ENCODE measurements at regions not wholly inside any gene's neighbourhood (a gene's known extent, or its start where the extent isn't known, plus 50 kb on each side); places are given as distances from the start of the nearest gene placed in this dataset.

DNA sequence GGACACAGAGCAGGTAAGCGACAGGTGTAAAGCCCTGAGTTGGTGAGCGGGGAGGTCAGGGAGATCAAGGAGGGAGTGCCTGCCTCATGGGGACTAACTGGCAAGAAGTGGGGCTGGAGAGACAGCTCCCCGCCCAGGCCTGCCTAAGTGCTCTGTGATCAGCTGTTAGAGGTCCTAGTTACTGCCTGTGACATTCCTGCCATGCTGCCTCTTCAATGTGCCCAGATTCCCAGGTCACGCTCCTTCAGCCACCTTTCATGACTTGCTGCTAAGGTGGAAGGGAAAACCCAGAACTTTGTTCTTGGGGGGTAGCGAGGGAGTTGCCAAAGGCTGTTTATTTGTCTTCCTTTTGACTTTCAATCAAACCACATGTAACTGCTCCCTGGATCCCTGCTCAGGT, 114.3 kb upstream of the ZNF438 start:
- no peak for TF ChIP-seq POLR2A (IDR thresholded peaks at IDR 0.05)
- no peak for TF ChIP-seq EP300 (IDR thresholded peaks at IDR 0.05)
- no peak for TF ChIP-seq CTCF (IDR thresholded peaks at IDR 0.05)
- TF ChIP-seq POLR2AphosphoS5 (IDR thresholded peaks at IDR 0.05) = no peak
- ATAC-seq (ENCODE audit: low FRiP score in 2 of 2) = no peak

GRCh38 chr10:31146491-31147209, 115.0 kb upstream of the ZNF438 start:
- H3K36me3 ChIP-seq = no peaks in the 10 kb centered on the region
- ATAC-seq (ENCODE audit: low FRiP score in 2 of 2) = peak; percentile 58 to 63
- H3K4me3 ChIP-seq = no peak overlapping the region
- no peaks in the 10 kb centered on the region for H3K9me3 ChIP-seq
- 25 to 33% methylated on average over 18 to 20 of the region's 21 CpGs for WGBS, 2 donors
- H3K4me1 ChIP-seq = peaks cover 5 to 12% (median 11%) of the 10 kb centered on the region in 4 donors
- DNase-seq = peak in 1 of 2 donors; percentile 70
- peak overlapping the region in 1 of 4 donors; percentile 34 for H3K27ac ChIP-seq
- no peaks in the 10 kb centered on the region for H3K27me3 ChIP-seq
- no peak for TF ChIP-seq EP300 (IDR thresholded peaks at IDR 0.05)

More for the DNA sequence above, 114.3 kb upstream of the ZNF438 start:
- H3K4me3 ChIP-seq = no peak overlapping the region
- no peaks in the 10 kb centered on the region for H3K27me3 ChIP-seq
- peak overlapping the region in 1 of 4 donors; percentile 34 for H3K27ac ChIP-seq
- no peak for DNase-seq
- no peaks in the 10 kb centered on the region for H3K36me3 ChIP-seq
- WGBS, 2 donors = 68 to 88% methylated on average over 4 to 5 of the region's 5 CpGs
- peaks cover 5 to 12% (median 11%) of the 10 kb centered on the region in 4 donors for H3K4me1 ChIP-seq
- H3K9me3 ChIP-seq = no peaks in the 10 kb centered on the region

DNA sequence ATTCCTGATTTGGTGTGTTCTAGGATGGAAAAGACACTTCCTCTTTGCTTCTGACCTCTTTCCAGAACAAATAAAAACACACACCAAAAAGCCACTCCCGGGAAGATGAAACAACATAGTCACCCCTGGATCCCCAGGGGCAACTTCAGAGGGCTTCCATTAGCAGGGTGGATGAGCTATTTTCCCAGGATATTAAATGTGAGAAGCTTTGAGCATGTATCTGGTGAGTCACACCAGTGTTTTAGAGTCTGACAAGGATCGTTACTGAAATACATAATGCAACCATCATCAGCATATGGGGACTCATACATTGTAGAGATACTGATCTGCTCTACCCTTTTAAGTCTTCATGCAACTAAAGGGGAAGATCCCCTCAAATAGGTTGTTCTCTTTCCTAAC, 115.5 kb upstream of the ZNF438 start:
- Histone ChIP-seq H3K9me3 (no peaks in the 10 kb centered on the region), H3K27ac (no peak overlapping the region), H3K27me3 (no peaks in the 10 kb centered on the region), H3K4me3 (no peak overlapping the region), H3K4me1 (peaks cover 5 to 12% (median 11%) of the 10 kb centered on the region in 4 donors), H3K36me3 (no peaks in the 10 kb centered on the region)
- 69 to 73% methylated on average over 2 of the region's 2 CpGs for WGBS, 2 donors
- DNase-seq = no peak
- TF ChIP-seq POLR2AphosphoS5 (IDR thresholded peaks at IDR 0.05) (no peak), EP300 (IDR thresholded peaks at IDR 0.05) (no peak), POLR2A (IDR thresholded peaks at IDR 0.05) (no peak), CTCF (IDR thresholded peaks at IDR 0.05) (no peak)
- peak in 1 of 2 donors; percentile 71 for ATAC-seq (ENCODE audit: low FRiP score in 2 of 2)

GRCh38 chr10:31148951-31149350, 117.3 kb upstream of the ZNF438 start:
- TF ChIP-seq EP300 (IDR thresholded peaks at IDR 0.05) = no peak
- H3K36me3 ChIP-seq = no peaks in the 10 kb centered on the region
- H3K9me3 ChIP-seq = no peaks in the 10 kb centered on the region
- H3K27me3 ChIP-seq = no peaks in the 10 kb centered on the region
- peaks cover 5 to 16% (median 11%) of the 10 kb centered on the region in 4 donors for H3K4me1 ChIP-seq
- H3K4me3 ChIP-seq = no peak overlapping the region
- H3K27ac ChIP-seq = no peak overlapping the region
- ATAC-seq (ENCODE audit: low FRiP score in 2 of 2) (no peak), DNase-seq (no peak)
- WGBS, 2 donors = 81 to 85% methylated on average over 4 of the region's 4 CpGs

GRCh38 chr10:31149835-31150512, 118.3 kb upstream of the ZNF438 start:
- H3K27ac ChIP-seq = no peak overlapping the region
- no peak overlapping the region for H3K4me3 ChIP-seq
- no peaks in the 10 kb centered on the region for H3K27me3 ChIP-seq
- H3K9me3 ChIP-seq = no peaks in the 10 kb centered on the region
- ATAC-seq (ENCODE audit: low FRiP score in 2 of 2) (no peak), DNase-seq (no peak)
- no peaks in the 10 kb centered on the region for H3K36me3 ChIP-seq
- 82% methylated on average over 8 of the region's 8 CpGs for whole genome bisulfite sequencing, 2 donors
- H3K4me1 ChIP-seq = peaks cover 5 to 16% (median 11%) of the 10 kb centered on the region in 4 donors
- TF ChIP-seq EP300 (IDR thresholded peaks at IDR 0.05) (no peak), CTCF (IDR thresholded peaks at IDR 0.05) (no peak), POLR2AphosphoS5 (IDR thresholded peaks at IDR 0.05) (no peak), POLR2A (IDR thresholded peaks at IDR 0.05) (no peak)
